HepG2 (cell line): ENCODE measurements at regions not wholly inside any gene's neighbourhood (a gene's known extent, or its start where the extent isn't known, plus 50 kb on each side); places are given as distances from the start of the nearest gene placed in this dataset.

Source experiments
- ATAC-seq: fragments of 200-7000 bp; cut with Tn5 transposase; 3 replicates; pipeline ENCODE4 v1.9.1; 2020; ENCODE audit warnings: mild to moderate bottlenecking, moderate library complexity
- BruUV-seq: library from RNA; stranded (reverse); fragments of 400-500 nt; replicated peaks from 2 replicates; lab custom pipeline; 2021; lab: Mats Ljungman, UMichigan
- CTCF ChIA-PET: fragments of 300-600 bp; formaldehyde crosslinking; extraction: SDS; loops from one replicate; lab custom pipeline; 2021; ENCODE audit warnings: low total read pairs, inconsistent platforms, low intra/inter-chr PET ratio; lab: Yijun Ruan, JAX
- POLR2A ChIA-PET: fragments of 350-600 bp; sonication (Branson Sonifier 250); formaldehyde crosslinking; loops from one replicate; lab custom pipeline; 2020; ENCODE audit warnings: antibody characterized with exemption, inconsistent platforms; lab: Yijun Ruan, JAX
- DNase-seq: peaks from one replicate; pipeline ENCODE4 v3.0.0-alpha.2; 2015; ENCODE audit warnings: low spot score
- FAIRE-seq: peaks from 3 replicates; lab custom pipeline; 2011; peaks lifted over from hg19 to GRCh38; lab: Jason Lieb, UNC
- H2AFZ ChIP-seq: one replicate; pipeline ENCODE4 v1.6.1; 2011; ENCODE audit warnings: low read length, inconsistent platforms
- H3K27ac ChIP-seq: fragments of 300-600 bp; 3 replicates; pipeline ENCODE4 v1.8.0; 2011; ENCODE audit warnings: mixed run types, mild to moderate bottlenecking, mixed read lengths, low read length, inconsistent platforms; ENCODE audit not compliant: insufficient read depth; ENCODE audit errors: extremely low read length
- H3K27me3 ChIP-seq, 2 experiments: fragments of 200-600 bp in 1 of 2; 2 replicates in 1 of 2; 3 replicates in 1 of 2; pipeline versions ENCODE4 v1.6.0 to v1.8.0; 2011; ENCODE audit warnings: low read length in 2 of 2, mild to moderate bottlenecking in 2 of 2, moderate library complexity in 2 of 2, inconsistent platforms in 1 of 2; ENCODE audit not compliant: insufficient read depth in 2 of 2, control insufficient read depth in 1 of 2
- H3K36me3 ChIP-seq, 2 experiments: fragments of 200-600 bp in 1 of 2; replicated peaks in 1 of 2; 2 replicates in 1 of 2; 3 replicates in 1 of 2; pipeline versions ENCODE4 v1.5.1 to v1.8.0; 2011; ENCODE audit warnings: low read length in 2 of 2, inconsistent platforms in 1 of 2; ENCODE audit not compliant: insufficient read depth in 2 of 2, control insufficient read depth in 1 of 2
- H3K4me1 ChIP-seq: 2 replicates; pipeline ENCODE4 v1.5.1; 2012; ENCODE audit warnings: low read length, inconsistent platforms; ENCODE audit not compliant: insufficient read depth
- H3K4me2 ChIP-seq: 2 replicates; pipeline ENCODE4 v1.6.0; 2011; ENCODE audit warnings: low read depth, low read length, inconsistent platforms
- H3K4me3 ChIP-seq, 3 experiments: fragments of 200-600 bp in 1 of 3; sonication (generic), shearing (Covaris generic) in 1 of 3; replicated peaks in 1 of 3; 2 replicates each; pipeline ENCODE4 v1.5.1; 2011 to 2016; ENCODE audit warnings: low read length in 3 of 3, inconsistent platforms in 2 of 3, low read depth in 2 of 3, mild to moderate bottlenecking in 2 of 3, control low read depth in 1 of 3, mixed read lengths in 1 of 3; ENCODE audit not compliant: insufficient read depth in 1 of 3
- H3K79me2 ChIP-seq: one replicate; pipeline ENCODE4 v1.6.1; 2011; ENCODE audit warnings: low read length, inconsistent platforms; ENCODE audit not compliant: insufficient read depth
- H3K9ac ChIP-seq: 2 replicates; pipeline ENCODE4 v1.6.0; 2011; ENCODE audit warnings: mild to moderate bottlenecking, low read depth, low read length, inconsistent platforms; ENCODE audit not compliant: insufficient read depth
- H3K9me3 ChIP-seq: 2 replicates; pipeline ENCODE4 v1.5.1; 2012; ENCODE audit warnings: mild to moderate bottlenecking, low read length
- H4K20me1 ChIP-seq: 2 replicates; pipeline ENCODE4 v1.6.0; 2011; ENCODE audit warnings: inconsistent platforms, mild to moderate bottlenecking, low read length, moderate library complexity; ENCODE audit not compliant: insufficient read depth
- FOXP1 ChIP-seq, 2 experiments: fragments of 450-650 bp in 1 of 2; IDR thresholded peaks; 2 replicates each; pipeline ENCODE4 v1.6.1; 2017 to 2018; ENCODE audit warnings: antibody characterized with exemption in 1 of 2
- GRHL1 ChIP-seq: sonication (generic); formaldehyde crosslinking; conservative IDR thresholded peaks from 2 replicates; pipeline ENCODE4 v1.8.0; 2022; ENCODE audit warnings: missing genetic modification reagents
- KLF12 ChIP-seq: sonication (generic); formaldehyde crosslinking; IDR thresholded peaks from 2 replicates; pipeline ENCODE4 v1.4.0; 2020; ENCODE audit warnings: missing genetic modification reagents, borderline replicate concordance
- PAX8 ChIP-seq: sonication (generic); formaldehyde crosslinking; IDR thresholded peaks from 2 replicates; pipeline ENCODE4 v1.8.0; 2022; ENCODE audit warnings: mild to moderate bottlenecking, missing genetic modification reagents, borderline replicate concordance
- RFX1 ChIP-seq: fragments of 450-650 bp; IDR thresholded peaks from 2 replicates; pipeline ENCODE4 v1.6.1; 2017
- THAP8 ChIP-seq: sonication (generic); formaldehyde crosslinking; IDR thresholded peaks from 2 replicates; pipeline ENCODE4 v1.5.1; 2020; ENCODE audit warnings: missing genetic modification reagents, mild to moderate bottlenecking, borderline replicate concordance
- ZBTB8A ChIP-seq: sonication (generic); formaldehyde crosslinking; IDR thresholded peaks from 2 replicates; pipeline ENCODE4 v1.4.0; 2020; ENCODE audit warnings: mild to moderate bottlenecking, low read depth, missing genetic modification reagents, borderline replicate concordance
- ZNF143 ChIP-seq: sonication (generic); formaldehyde crosslinking; IDR thresholded peaks from 2 replicates; pipeline ENCODE4 v1.4.0; 2020; ENCODE audit warnings: missing genetic modification reagents
- WGBS: methylation state at CpG from one replicate; pipeline ENCODE4 v1.1.6; 2017; ENCODE audit warnings: low lambda C conversion rate; 5-methylcytosine and 5-hydroxymethylcytosine counted together
- in situ Hi-C: cut with HindIII; loops from 2 replicates; pipeline ENCODE4 v1.10.0; 2017; ENCODE audit warnings: low pct_unique_long_range_greater_than_20kb; ENCODE audit not compliant: extremely low pct_ligation_motif_present
- intact Hi-C: fragments of 100-400 bp; cut with micrococcal nuclease; formaldehyde crosslinking; loops from one replicate; pipeline ENCODE4 v1.10.0; 2022; ENCODE audit not compliant: unreplicated experiment
- TF ChIP-seq, protein P1 (sequence below): sonication (generic); formaldehyde crosslinking; IDR thresholded peaks from 2 replicates; pipeline ENCODE4 v1.9.0; 2021; ENCODE audit warnings: missing genetic modification reagents, borderline replicate concordance
- TF ChIP-seq, protein P2 (sequence below): sonication (generic); formaldehyde crosslinking; IDR thresholded peaks from 2 replicates; pipeline ENCODE4 v1.8.0; 2022; ENCODE audit warnings: missing genetic modification reagents, mild to moderate bottlenecking, borderline replicate concordance
- TF ChIP-seq, protein P3 (sequence below): sonication (generic); formaldehyde crosslinking; IDR thresholded peaks from 2 replicates; pipeline ENCODE4 v1.4.0; 2020; ENCODE audit warnings: missing genetic modification reagents

GRCh38 chr1:5664081-5664768, 328.0 kb downstream of the NPHP4 start:
- BruUV-seq, result no TSS peak
- Histone ChIP-seq H3K4me3 (no peak overlapping the region), H3K4me1 (no peaks in the 10 kb centered on the region), H2AFZ (no peak overlapping the region), H3K9ac (no peak overlapping the region), H3K36me3 (no peaks in the 10 kb centered on the region), H4K20me1 (no peaks in the 10 kb centered on the region), H3K27ac (no peak overlapping the region), H3K79me2 (no peaks in the 10 kb centered on the region), H3K9me3 (no peaks in the 10 kb centered on the region), H3K27me3 (peaks cover 6 to 16% of the 10 kb centered on the region in 2 experiments; a peak in 2 of 5 replicates), H3K4me2 (no peak overlapping the region)
- no peak for FAIRE-seq
- ChIA-PET CTCF (no interaction called here), POLR2A (no interaction called here)
- TF ChIP-seq PAX8 (CRISPR knock-in tag), result no peak
- TF ChIP-seq ZBTB8A, result no peak
- TF ChIP-seq KLF12 (CRISPR knock-in tag), result no peak
- ATAC-seq, result no peak
- 38% methylated on average over 9 of the region's 9 CpGs for whole genome bisulfite sequencing
- intact Hi-C loops (no loop called here), in situ Hi-C loops (no loop called here)
- no peak for DNase-seq

- peaks cover 6 to 16% of the 10 kb centered on the region in 2 experiments; a peak in 2 of 5 replicates for H3K27me3 ChIP-seq
- no peaks in the 10 kb centered on the region for H3K36me3 ChIP-seq
- no peak for FAIRE-seq
- H3K9ac ChIP-seq, result no peak overlapping the region
- H2AFZ ChIP-seq, result no peak overlapping the region
- H3K27ac ChIP-seq, result no peak overlapping the region
- intact Hi-C loops, result no loop called here
- no peak overlapping the region for H3K4me3 ChIP-seq
- H3K4me2 ChIP-seq, result no peak overlapping the region
- ATAC-seq, result no peak
- no peak for DNase-seq
- H3K9me3 ChIP-seq, result no peaks in the 10 kb centered on the region
- 0% methylated on average over 4 of the region's 5 CpGs for WGBS
- ChIA-PET CTCF (no interaction called here), POLR2A (no interaction called here)
- H4K20me1 ChIP-seq, result no peaks in the 10 kb centered on the region
- in situ Hi-C loops, result no loop called here
- BruUV-seq, result no TSS peak
- no peaks in the 10 kb centered on the region for H3K4me1 ChIP-seq
- H3K79me2 ChIP-seq, result no peaks in the 10 kb centered on the region
- TF ChIP-seq, protein P1, sequence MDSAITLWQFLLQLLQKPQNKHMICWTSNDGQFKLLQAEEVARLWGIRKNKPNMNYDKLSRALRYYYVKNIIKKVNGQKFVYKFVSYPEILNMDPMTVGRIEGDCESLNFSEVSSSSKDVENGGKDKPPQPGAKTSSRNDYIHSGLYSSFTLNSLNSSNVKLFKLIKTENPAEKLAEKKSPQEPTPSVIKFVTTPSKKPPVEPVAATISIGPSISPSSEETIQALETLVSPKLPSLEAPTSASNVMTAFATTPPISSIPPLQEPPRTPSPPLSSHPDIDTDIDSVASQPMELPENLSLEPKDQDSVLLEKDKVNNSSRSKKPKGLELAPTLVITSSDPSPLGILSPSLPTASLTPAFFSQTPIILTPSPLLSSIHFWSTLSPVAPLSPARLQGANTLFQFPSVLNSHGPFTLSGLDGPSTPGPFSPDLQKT (CRISPR knock-in tag), result no peak
- TF ChIP-seq, protein P2, sequence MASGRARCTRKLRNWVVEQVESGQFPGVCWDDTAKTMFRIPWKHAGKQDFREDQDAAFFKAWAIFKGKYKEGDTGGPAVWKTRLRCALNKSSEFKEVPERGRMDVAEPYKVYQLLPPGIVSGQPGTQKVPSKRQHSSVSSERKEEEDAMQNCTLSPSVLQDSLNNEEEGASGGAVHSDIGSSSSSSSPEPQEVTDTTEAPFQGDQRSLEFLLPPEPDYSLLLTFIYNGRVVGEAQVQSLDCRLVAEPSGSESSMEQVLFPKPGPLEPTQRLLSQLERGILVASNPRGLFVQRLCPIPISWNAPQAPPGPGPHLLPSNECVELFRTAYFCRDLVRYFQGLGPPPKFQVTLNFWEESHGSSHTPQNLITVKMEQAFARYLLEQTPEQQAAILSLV (CRISPR knock-in tag), result no peak
- TF ChIP-seq, protein P3, sequence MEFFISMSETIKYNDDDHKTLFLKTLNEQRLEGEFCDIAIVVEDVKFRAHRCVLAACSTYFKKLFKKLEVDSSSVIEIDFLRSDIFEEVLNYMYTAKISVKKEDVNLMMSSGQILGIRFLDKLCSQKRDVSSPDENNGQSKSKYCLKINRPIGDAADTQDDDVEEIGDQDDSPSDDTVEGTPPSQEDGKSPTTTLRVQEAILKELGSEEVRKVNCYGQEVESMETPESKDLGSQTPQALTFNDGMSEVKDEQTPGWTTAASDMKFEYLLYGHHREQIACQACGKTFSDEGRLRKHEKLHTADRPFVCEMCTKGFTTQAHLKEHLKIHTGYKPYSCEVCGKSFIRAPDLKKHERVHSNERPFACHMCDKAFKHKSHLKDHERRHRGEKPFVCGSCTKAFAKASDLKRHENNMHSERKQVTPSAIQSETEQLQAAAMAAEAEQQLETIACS (CRISPR knock-in tag), result no peak
- TF ChIP-seq RFX1, result no peak
- no peak for TF ChIP-seq THAP8 (CRISPR knock-in tag)
- no peak for TF ChIP-seq ZNF143 (CRISPR knock-in tag)
- TF ChIP-seq GRHL1 (CRISPR knock-in tag), result no peak
- no peak for TF ChIP-seq FOXP1 (IDR thresholded peaks at IDR 0.05)
- no peak for TF ChIP-seq FOXP1 (CRISPR knock-in tag; IDR thresholded peaks at IDR 0.05)
Observed at GRCh38 chr1:5662744-5663126, 329.5 kb downstream of the NPHP4 start.
